LNCaP clone FGC (cell line): ENCODE measurements at regions not wholly inside any gene's neighbourhood (a gene's known extent, or its start where the extent isn't known, plus 50 kb on each side); places are given as distances from the start of the nearest gene placed in this dataset.

Experiments used
- DNase-seq: peaks from one replicate; pipeline ENCODE4 v3.0.0-alpha.2; 2011; ENCODE audit warnings: low read depth
- H3K4me3 ChIP-seq: 2 replicates; pipeline ENCODE4 v1.5.1; 2011; ENCODE audit warnings: mild to moderate bottlenecking, low read depth, low read length, control low read depth
- TF ChIP-seq, protein P1 (sequence below): IDR thresholded peaks from 2 replicates; pipeline ENCODE4 v1.5.1; 2012; ENCODE audit warnings: mild to moderate bottlenecking; ENCODE audit not compliant: control insufficient read depth, insufficient read depth; ENCODE audit errors: extremely low read depth

DNA sequence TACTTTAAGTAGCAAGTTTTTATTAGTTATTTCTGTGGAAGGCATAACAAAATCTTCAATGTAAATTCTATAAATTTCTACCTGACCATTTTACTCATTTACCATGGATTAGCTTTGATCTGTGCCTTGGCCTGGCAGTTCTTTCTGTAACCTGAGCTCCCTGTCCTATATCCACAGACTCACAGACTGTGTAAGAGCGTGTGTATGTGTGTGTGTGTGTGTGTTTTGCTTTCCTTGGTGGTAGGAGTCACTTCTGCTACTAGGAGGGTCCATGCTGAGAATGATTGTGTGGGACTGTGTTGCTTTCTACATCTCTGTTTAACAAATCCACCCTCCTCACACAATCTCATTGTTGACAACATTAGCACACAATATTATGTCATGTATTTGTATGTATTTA lies 221.2 kb upstream of the PELI2 start:
- no peak for DNase-seq
- TF ChIP-seq, protein P1, sequence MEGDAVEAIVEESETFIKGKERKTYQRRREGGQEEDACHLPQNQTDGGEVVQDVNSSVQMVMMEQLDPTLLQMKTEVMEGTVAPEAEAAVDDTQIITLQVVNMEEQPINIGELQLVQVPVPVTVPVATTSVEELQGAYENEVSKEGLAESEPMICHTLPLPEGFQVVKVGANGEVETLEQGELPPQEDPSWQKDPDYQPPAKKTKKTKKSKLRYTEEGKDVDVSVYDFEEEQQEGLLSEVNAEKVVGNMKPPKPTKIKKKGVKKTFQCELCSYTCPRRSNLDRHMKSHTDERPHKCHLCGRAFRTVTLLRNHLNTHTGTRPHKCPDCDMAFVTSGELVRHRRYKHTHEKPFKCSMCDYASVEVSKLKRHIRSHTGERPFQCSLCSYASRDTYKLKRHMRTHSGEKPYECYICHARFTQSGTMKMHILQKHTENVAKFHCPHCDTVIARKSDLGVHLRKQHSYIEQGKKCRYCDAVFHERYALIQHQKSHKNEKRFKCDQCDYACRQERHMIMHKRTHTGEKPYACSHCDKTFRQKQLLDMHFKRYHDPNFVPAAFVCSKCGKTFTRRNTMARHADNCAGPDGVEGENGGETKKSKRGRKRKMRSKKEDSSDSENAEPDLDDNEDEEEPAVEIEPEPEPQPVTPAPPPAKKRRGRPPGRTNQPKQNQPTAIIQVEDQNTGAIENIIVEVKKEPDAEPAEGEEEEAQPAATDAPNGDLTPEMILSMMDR, result no peak
- H3K4me3 ChIP-seq, result no peak overlapping the region

DNA sequence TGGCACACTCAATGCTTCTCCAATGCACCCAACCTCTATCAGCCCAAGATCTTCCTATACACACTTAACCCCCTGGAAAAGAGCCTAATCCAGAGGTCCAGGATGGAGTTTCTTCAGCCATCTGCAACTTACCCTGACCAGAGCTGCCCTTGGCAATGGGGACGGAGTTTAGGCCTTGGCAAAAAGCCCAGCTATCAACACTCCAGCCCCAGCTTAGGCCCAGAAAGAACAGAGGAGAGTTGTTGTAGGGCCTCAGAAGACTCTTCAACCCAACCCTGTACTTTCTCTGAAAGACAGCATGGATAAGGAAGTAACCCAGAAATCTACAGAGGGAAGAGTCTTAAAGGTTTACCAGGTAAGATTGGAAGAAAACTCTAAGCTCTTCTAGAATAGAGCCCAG lies 219.3 kb upstream of the PELI2 start:
- TF ChIP-seq, protein P1, result no peak
- H3K4me3 ChIP-seq, result no peak overlapping the region
- no peak for DNase-seq

DNA sequence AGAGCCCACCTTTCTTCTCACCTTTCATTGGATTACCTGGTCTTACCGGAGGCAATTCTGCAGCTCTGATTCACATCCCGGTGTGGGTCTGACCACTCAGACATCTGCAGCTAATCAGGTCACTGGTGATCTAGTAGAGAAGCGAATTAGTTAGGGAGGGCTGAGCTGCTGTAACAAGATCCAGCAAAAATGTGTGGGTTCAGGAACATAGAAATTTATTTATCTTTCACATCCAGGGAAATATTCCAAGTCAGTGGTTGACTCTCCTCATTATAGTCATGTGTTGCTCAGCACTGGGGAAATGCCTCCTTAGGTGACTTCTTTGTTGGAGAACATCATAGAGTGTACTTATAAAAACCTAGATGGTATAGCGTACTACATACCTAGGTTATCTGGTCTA lies 218.7 kb upstream of the PELI2 start:
- no peak for DNase-seq
- TF ChIP-seq, protein P1, result no peak

DNA sequence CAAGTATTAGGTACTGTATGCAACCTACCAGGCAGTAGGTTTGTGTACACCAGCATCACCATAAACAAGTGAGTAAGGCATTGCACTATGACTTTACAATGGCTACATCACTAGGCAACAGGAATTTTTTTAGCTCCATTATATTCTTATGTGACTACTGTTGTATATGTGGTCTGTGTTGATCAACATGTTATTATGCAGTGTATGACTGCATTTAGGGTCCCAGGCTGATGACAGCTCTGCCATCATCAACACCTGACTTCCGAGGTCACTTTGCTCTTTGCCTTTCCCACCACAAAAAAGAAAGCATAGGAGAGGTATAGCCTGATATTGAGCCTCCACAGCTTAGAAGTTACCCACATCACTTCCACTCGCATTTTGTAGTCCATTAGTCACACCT lies 217.5 kb upstream of the PELI2 start:
- DNase-seq, result no peak
- no peak overlapping the region for H3K4me3 ChIP-seq
- TF ChIP-seq, protein P1, result no peak

More for the DNA sequence above, 218.7 kb upstream of the PELI2 start:
- H3K4me3 ChIP-seq, result no peak overlapping the region

DNA sequence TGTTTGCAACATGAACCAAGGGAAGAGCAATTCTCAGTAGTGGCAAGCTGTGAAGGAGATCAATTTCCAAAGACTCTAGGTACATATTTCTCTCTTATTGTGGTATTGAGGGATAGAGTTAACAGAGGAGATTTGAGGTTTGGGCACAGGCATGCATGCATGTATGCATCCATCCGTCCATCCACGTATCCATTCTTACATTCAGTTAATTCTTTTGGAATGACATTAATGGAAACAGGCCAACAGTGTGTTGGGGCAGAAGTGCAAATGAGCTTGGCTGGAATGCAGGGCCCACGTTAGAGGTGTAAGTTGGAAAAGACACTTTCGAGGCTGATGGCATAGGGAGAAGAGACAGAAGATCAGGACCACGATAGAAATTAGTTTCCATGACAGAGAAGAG lies 216.9 kb upstream of the PELI2 start:
- H3K4me3 ChIP-seq, result no peak overlapping the region
- no peak for DNase-seq
- TF ChIP-seq, protein P1, result no peak

DNA sequence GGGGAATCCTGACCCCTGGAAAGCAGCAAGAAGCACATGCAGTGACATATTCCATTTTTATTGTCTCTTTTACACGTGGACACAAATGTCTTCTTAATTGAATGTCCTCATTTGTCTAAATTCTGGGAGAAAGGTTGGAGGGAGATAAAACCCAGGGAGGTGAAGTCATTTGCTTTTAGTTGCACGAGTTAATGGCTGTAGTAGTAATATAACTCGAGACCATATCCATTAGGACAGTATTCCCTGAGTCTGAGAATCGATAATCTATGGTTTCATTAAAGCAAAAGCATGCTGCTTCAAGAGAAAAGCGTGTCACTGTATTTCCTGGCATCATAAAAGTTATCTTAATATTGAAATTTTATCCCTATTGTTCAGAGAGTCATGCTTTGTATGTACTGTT lies 216.0 kb upstream of the PELI2 start:
- DNase-seq, result no peak
- H3K4me3 ChIP-seq, result no peak overlapping the region
- TF ChIP-seq, protein P1, result no peak

DNA sequence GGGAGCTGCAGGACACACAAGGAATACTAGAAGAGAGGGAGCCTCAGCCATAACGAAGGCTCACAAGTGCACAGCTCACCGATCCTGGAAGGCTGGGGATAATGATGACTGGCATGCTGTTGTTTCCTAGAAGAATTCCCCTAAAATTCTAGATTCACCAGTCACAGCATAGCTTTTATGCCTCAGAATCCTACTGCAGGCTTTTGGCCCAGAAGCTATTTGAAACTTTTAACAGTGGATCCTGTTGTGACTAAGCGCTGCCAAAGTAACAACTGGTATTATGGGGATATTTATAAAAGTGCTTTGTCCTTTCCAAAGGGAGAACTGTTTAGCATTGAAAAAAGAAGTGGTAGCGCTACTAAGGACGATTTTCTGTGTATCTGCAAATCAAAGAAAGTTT lies 214.1 kb upstream of the PELI2 start:
- TF ChIP-seq, protein P1, result no peak
- DNase-seq, result no peak
- no peak overlapping the region for H3K4me3 ChIP-seq
